ENCODE measurements at regions not wholly inside any gene's neighbourhood (a gene's known extent, or its start where the extent isn't known, plus 50 kb on each side); places are given as distances from the start of the nearest gene placed in this dataset.
"Not testable (repeated sequence)": the region's sequence is repeated elsewhere in the genome, so short reads cannot be mapped to it uniquely, and the experiment has no call there.

- intact Hi-C loops (cut with DNase I; ENCODE audit: low total_unique reads): no loop called here
- no peak for TF ChIP-seq CTCF (IDR thresholded peaks at IDR 0.05)
- no peak for TF ChIP-seq POLR2A (IDR thresholded peaks at IDR 0.05)
- Histone ChIP-seq H3K4me3 (no peak overlapping the region), H3K9me3 (no peaks in the 10 kb centered on the region), H3K36me3 (ENCODE audit: low read depth, missing control alignments) (no peaks in the 10 kb centered on the region), H3K4me1 (no peaks in the 10 kb centered on the region), H3K27ac (no peak overlapping the region), H3K27me3 (no peaks in the 10 kb centered on the region)
- DNase-seq: no peak
- WGBS, 2 donors: 93 to 96% methylated on average over 10 of the region's 10 CpGs
These were observed 61.3 kb upstream of the MAGEC2 start for GRCh38 chrX:142266417-142266816.

DNA sequence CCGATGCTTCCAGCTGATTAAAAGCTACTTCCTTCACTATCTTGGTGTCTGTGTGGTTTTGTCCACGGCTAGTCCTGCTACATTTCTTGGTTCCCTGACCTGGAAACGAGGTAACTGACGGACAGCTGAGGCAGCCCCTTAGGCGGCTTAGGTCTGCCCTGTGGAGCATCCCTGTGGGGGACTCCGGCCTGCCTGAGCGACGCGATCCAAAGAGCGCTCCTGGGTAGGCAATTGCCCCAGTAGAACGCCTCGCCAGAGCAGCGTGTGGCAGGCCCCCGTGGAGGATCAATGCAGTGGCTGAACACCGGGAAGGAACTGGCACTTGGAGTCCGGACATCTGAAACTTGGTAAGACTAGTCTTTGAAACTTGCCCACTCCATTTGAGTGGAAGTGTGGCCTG, 60.5 kb upstream of the MAGEC2 start:
- 89 to 91% methylated on average over 9 to 12 of the region's 16 CpGs for WGBS, 2 donors
- H3K27ac ChIP-seq; H3K4me3 ChIP-seq; H3K27me3 ChIP-seq; H3K36me3 ChIP-seq (ENCODE audit: low read depth, missing control alignments); DNase-seq; H3K9me3 ChIP-seq; intact Hi-C loops (cut with DNase I; ENCODE audit: low total_unique reads); H3K4me1 ChIP-seq: not testable (repeated sequence)

- no peaks in the 10 kb centered on the region for H3K36me3 ChIP-seq (ENCODE audit: low read depth, missing control alignments)
- no peak overlapping the region for H3K27ac ChIP-seq
- intact Hi-C loops (cut with DNase I; ENCODE audit: low total_unique reads): no loop called here
- H3K9me3 ChIP-seq: no peaks in the 10 kb centered on the region
- no peaks in the 10 kb centered on the region for H3K4me1 ChIP-seq
- WGBS, 2 donors: 55 to 57% methylated on average over 3 of the region's 3 CpGs
- DNase-seq: no peak
- no peak overlapping the region for H3K4me3 ChIP-seq
- no peaks in the 10 kb centered on the region for H3K27me3 ChIP-seq
- TF ChIP-seq CTCF (IDR thresholded peaks at IDR 0.05): no peak
- no peak for TF ChIP-seq POLR2A (IDR thresholded peaks at IDR 0.05)
These were observed 51.8 kb upstream of the MAGEC2 start for GRCh38 chrX:142256935-142257334.

Small RNA genes lying in the stretch of these regions (small RNA-seq; reads per million reads assigned to genes)
- gene RNA5SP516: 0 reads per million in 2 donors
